ENCODE measurements at regions not wholly inside any gene's neighbourhood (a gene's known extent, or its start where the extent isn't known, plus 50 kb on each side); places are given as distances from the start of the nearest gene placed in this dataset.
A peak's percentile ranks its signal among the peaks of the same experiment; 100 is the strongest.

GRCh38 chr2:209194717-209195116 is 229.1 kb upstream of the MAP2 start:
- no peak for TF ChIP-seq CTCF (IDR thresholded peaks at IDR 0.05)
- H3K4me3 Mint-ChIP-seq = no peak overlapping the region
- H2AFZ ChIP-seq (ENCODE audit: insufficient read depth, low read depth, low read length, poor library complexity, severe bottlenecking) = no peak overlapping the region
- no peak overlapping the region for H3K4me3 ChIP-seq (replicated peaks in 1 of 3; ENCODE audit: low read depth in 2 of 3, low read length in 3 of 3)
- no peaks in the 10 kb centered on the region for H3K36me3 ChIP-seq (replicated peaks in 1 of 2; ENCODE audit: control insufficient read depth in 1 of 2, insufficient read depth in 2 of 2, low read length in 2 of 2)
- H3K27ac ChIP-seq (ENCODE audit: low read depth in 1 of 2, low read length in 2 of 2) = no peak overlapping the region
- no peaks in the 10 kb centered on the region for H3K9me3 ChIP-seq (replicated peaks in 1 of 2; ENCODE audit: control insufficient read depth in 1 of 2, insufficient read depth in 1 of 2, low read length in 2 of 2)
- H3K4me1 Mint-ChIP-seq = no peaks in the 10 kb centered on the region
- peaks cover 0 to 1% (median 0%) of the 10 kb centered on the region in 7 donors for H3K9me3 Mint-ChIP-seq
- WGBS (ENCODE audit: insufficient coverage) = no CpG with 5 or more reads among the region's 2 CpGs
- no peak overlapping the region for H3K9ac ChIP-seq (ENCODE audit: insufficient read depth, low read length, poor library complexity, severe bottlenecking)
- intact Hi-C loops (cut with micrococcal nuclease) = no loop called here
- H3K27me3 ChIP-seq (ENCODE audit: control insufficient read depth in 2 of 2, insufficient read depth in 2 of 2, low read length in 2 of 2) = no peaks in the 10 kb centered on the region
- no peaks in the 10 kb centered on the region for H4K20me1 ChIP-seq (ENCODE audit: insufficient read depth, low read length)
- H3K36me3 Mint-ChIP-seq = no peaks in the 10 kb centered on the region
- H3K4me1 ChIP-seq (ENCODE audit: control insufficient read depth in 1 of 2, insufficient read depth in 2 of 2, low read length in 2 of 2) = no peaks in the 10 kb centered on the region
- H3K27me3 Mint-ChIP-seq (ENCODE audit: low read depth in 3 of 3) = no peaks in the 10 kb centered on the region
- no peak overlapping the region for H3K27ac Mint-ChIP-seq
- no peak for DNase-seq
- H3K4me2 ChIP-seq (replicated peaks; ENCODE audit: extremely low read depth, low read length, poor library complexity, severe bottlenecking) = no peak overlapping the region
- no peaks in the 10 kb centered on the region for H3K79me2 ChIP-seq (ENCODE audit: insufficient read depth, low read length)

- H3K4me2 ChIP-seq (replicated peaks; ENCODE audit: extremely low read depth, low read length, poor library complexity, severe bottlenecking) = peak overlapping the region; percentile 61
These were observed 215.6 kb upstream of the MAP2 start for GRCh38 chr2:209208211-209208610.

More at GRCh38 chr2:209208211-209208610, 215.6 kb upstream of the MAP2 start:
- Histone ChIP-seq H3K9me3 (replicated peaks in 1 of 2; ENCODE audit: control insufficient read depth in 1 of 2, insufficient read depth in 1 of 2, low read length in 2 of 2) (no peaks in the 10 kb centered on the region), H2AFZ (ENCODE audit: insufficient read depth, low read depth, low read length, poor library complexity, severe bottlenecking) (peak overlapping the region; percentile 19), H3K27me3 (ENCODE audit: control insufficient read depth in 2 of 2, insufficient read depth in 2 of 2, low read length in 2 of 2) (no peaks in the 10 kb centered on the region), H4K20me1 (ENCODE audit: insufficient read depth, low read length) (no peaks in the 10 kb centered on the region), H3K4me1 (ENCODE audit: control insufficient read depth in 1 of 2, insufficient read depth in 2 of 2, low read length in 2 of 2) (no peaks in the 10 kb centered on the region), H3K9ac (ENCODE audit: insufficient read depth, low read length, poor library complexity, severe bottlenecking) (peak overlapping the region; percentile 5), H3K79me2 (ENCODE audit: insufficient read depth, low read length) (no peaks in the 10 kb centered on the region), H3K27ac (ENCODE audit: low read depth in 1 of 2, low read length in 2 of 2) (no peak overlapping the region), H3K36me3 (replicated peaks in 1 of 2; ENCODE audit: control insufficient read depth in 1 of 2, insufficient read depth in 2 of 2, low read length in 2 of 2) (no peaks in the 10 kb centered on the region), H3K4me3 (replicated peaks in 1 of 3; ENCODE audit: low read depth in 2 of 3, low read length in 3 of 3) (peak overlapping the region in 2 of 3 experiments; percentile 34 to 51)
- Mint-ChIP-seq H3K36me3 (no peaks in the 10 kb centered on the region), H3K27me3 (ENCODE audit: low read depth in 3 of 3) (peaks cover 3% of the 10 kb centered on the region in 3 donors), H3K4me3 (peak overlapping the region; percentile 73 to 81), H3K27ac (no peak overlapping the region), H3K9me3 (peaks cover 0 to 4% (median 0%) of the 10 kb centered on the region in 7 donors), H3K4me1 (peaks cover 9% of the 10 kb centered on the region)
- intact Hi-C loops (cut with micrococcal nuclease) = no loop called here
- peak in 2 of 3 donors; percentile 6 to 28 for DNase-seq
- WGBS (ENCODE audit: insufficient coverage) = 68% methylated on average over 3 of the region's 9 CpGs
- TF ChIP-seq CTCF (IDR thresholded peaks at IDR 0.05) = peak; percentile 80
